ENCODE measurements at regions not wholly inside any gene's neighbourhood (a gene's known extent, or its start where the extent isn't known, plus 50 kb on each side); places are given as distances from the start of the nearest gene placed in this dataset.
"Not testable (repeated sequence)": the region's sequence is repeated elsewhere in the genome, so short reads cannot be mapped to it uniquely, and the experiment has no call there.

DNA sequence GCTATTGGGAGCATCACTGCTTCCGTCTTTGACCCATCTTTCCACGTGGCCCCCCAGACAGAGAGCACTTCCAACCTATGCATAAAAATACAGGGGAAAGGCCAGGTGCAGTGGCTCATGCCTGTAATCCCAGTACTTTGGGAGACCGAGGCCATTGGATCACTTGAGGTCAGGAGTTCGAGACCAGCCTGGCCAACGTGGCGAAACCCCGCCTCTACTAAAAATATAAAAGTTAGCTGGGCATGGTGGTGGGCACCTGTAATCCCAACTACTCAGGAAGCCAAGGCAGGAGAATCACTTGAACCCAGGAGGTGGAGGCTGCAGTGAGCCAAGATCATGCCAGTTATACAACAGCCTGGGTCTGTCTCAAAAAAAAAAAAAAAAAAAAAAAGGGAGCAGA, 55.9 kb upstream of the URI1 start:
- TF ChIP-seq, protein P1, sequence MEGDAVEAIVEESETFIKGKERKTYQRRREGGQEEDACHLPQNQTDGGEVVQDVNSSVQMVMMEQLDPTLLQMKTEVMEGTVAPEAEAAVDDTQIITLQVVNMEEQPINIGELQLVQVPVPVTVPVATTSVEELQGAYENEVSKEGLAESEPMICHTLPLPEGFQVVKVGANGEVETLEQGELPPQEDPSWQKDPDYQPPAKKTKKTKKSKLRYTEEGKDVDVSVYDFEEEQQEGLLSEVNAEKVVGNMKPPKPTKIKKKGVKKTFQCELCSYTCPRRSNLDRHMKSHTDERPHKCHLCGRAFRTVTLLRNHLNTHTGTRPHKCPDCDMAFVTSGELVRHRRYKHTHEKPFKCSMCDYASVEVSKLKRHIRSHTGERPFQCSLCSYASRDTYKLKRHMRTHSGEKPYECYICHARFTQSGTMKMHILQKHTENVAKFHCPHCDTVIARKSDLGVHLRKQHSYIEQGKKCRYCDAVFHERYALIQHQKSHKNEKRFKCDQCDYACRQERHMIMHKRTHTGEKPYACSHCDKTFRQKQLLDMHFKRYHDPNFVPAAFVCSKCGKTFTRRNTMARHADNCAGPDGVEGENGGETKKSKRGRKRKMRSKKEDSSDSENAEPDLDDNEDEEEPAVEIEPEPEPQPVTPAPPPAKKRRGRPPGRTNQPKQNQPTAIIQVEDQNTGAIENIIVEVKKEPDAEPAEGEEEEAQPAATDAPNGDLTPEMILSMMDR (conservative IDR thresholded peaks at IDR 0.05), result not testable (repeated sequence)
- not testable (repeated sequence) for TF ChIP-seq EZH2 (IDR thresholded peaks at IDR 0.05; ENCODE audit: low read depth)

All from PC-9 (cell line).